WTC11 (cell line): ENCODE measurements at regions not wholly inside any gene's neighbourhood (a gene's known extent, or its start where the extent isn't known, plus 50 kb on each side); places are given as distances from the start of the nearest gene placed in this dataset.

Experiments
- ATAC-seq: fragments of 200-7000 bp; cut with Tn5 transposase; 2 replicates; pipeline ENCODE4 v1.10.0; 2021; ENCODE audit warnings: mild to moderate bottlenecking, moderate library complexity
- CTCF ChIA-PET: fragments of 300-600 bp; sonication (Branson Sonifier 250); formaldehyde crosslinking; loops from one replicate; lab custom pipeline; 2021; ENCODE audit warnings: antibody characterized with exemption; lab: Charles Lee
- POLR2A ChIA-PET: fragments of 350-600 bp; sonication (Branson Sonifier 250); formaldehyde crosslinking; loops from one replicate; lab custom pipeline; 2021; ENCODE audit warnings: antibody characterized with exemption; lab: Charles Lee
- DNase-seq: peaks from one replicate; pipeline ENCODE4 v3.0.0; 2021; ENCODE audit warnings: low spot score
- H3K27ac Mint-ChIP-seq: 2 replicates; pipeline ENCODE4 v1.8.0; 2021; ENCODE audit warnings: mixed read lengths
- H3K27me3 Mint-ChIP-seq: 2 replicates; pipeline ENCODE4 v1.8.0; 2021; ENCODE audit warnings: low read depth, mild to moderate bottlenecking, moderate library complexity, mixed read lengths
- H3K36me3 Mint-ChIP-seq: 2 replicates; pipeline ENCODE4 v1.8.0; 2021; ENCODE audit warnings: mixed read lengths
- H3K4me1 Mint-ChIP-seq: 2 replicates; pipeline ENCODE4 v1.8.0; 2022; ENCODE audit warnings: mixed read lengths
- H3K4me3 Mint-ChIP-seq: 2 replicates; pipeline ENCODE4 v1.8.0; 2021; ENCODE audit warnings: mild to moderate bottlenecking, moderate library complexity, mixed read lengths
- H3K9me3 Mint-ChIP-seq: 2 replicates; pipeline ENCODE4 v1.8.0; 2021; ENCODE audit warnings: mixed read lengths
- FOXK1 ChIP-seq: sonication (generic); formaldehyde crosslinking; IDR thresholded peaks from 2 replicates; pipeline ENCODE4 v1.8.0; 2022; ENCODE audit warnings: mild to moderate bottlenecking, moderate library complexity, missing genetic modification reagents
- JUN ChIP-seq: sonication (generic); formaldehyde crosslinking; IDR thresholded peaks from 2 replicates; pipeline ENCODE4 v1.8.0; 2023; ENCODE audit warnings: mild to moderate bottlenecking, missing genetic modification reagents
- KAT7 ChIP-seq: sonication (generic); formaldehyde crosslinking; IDR thresholded peaks from 2 replicates; pipeline ENCODE4 v1.8.1; 2023; ENCODE audit warnings: missing genetic modification reagents, mild to moderate bottlenecking, borderline replicate concordance
- MXD4 ChIP-seq: fragments of 250-450 bp; sonication (Bioruptor Pico); IDR thresholded peaks from 2 replicates; pipeline ENCODE4 v1.8.0; 2021; ENCODE audit warnings: mild to moderate bottlenecking, moderate library complexity, borderline replicate concordance
- NFATC4 ChIP-seq: fragments of 250-450 bp; sonication (Bioruptor Pico); IDR thresholded peaks from 2 replicates; pipeline ENCODE4 v1.9.0; 2021; ENCODE audit warnings: mild to moderate bottlenecking
- SMAD3 ChIP-seq: sonication (generic); formaldehyde crosslinking; IDR thresholded peaks from 2 replicates; pipeline ENCODE4 v1.8.0; 2022; ENCODE audit warnings: missing genetic modification reagents, mild to moderate bottlenecking, borderline replicate concordance
- ZNF263 ChIP-seq: sonication (generic); formaldehyde crosslinking; IDR thresholded peaks from 2 replicates; pipeline ENCODE4 v1.8.1; 2022; ENCODE audit warnings: low read depth, mild to moderate bottlenecking, moderate library complexity, missing genetic modification reagents
- ZNF671 ChIP-seq: fragments of 250-450 bp; sonication (Bioruptor Pico); IDR thresholded peaks from 2 replicates; pipeline ENCODE4 v1.8.0; 2021; ENCODE audit warnings: mild to moderate bottlenecking
- TF ChIP-seq, protein P1 (sequence below): sonication (generic); formaldehyde crosslinking; IDR thresholded peaks from 2 replicates; pipeline ENCODE4 v1.8.1; 2023; ENCODE audit warnings: mild to moderate bottlenecking, missing genetic modification reagents, borderline replicate concordance
- TF ChIP-seq, protein P2 (sequence below): sonication (generic); formaldehyde crosslinking; IDR thresholded peaks from 2 replicates; pipeline ENCODE4 v1.8.1; 2023; ENCODE audit warnings: mild to moderate bottlenecking, missing genetic modification reagents, moderate library complexity
- TF ChIP-seq, protein P3 (sequence below): fragments of 250-450 bp; sonication (Bioruptor Pico); IDR thresholded peaks from 2 replicates; pipeline ENCODE4 v1.9.0; 2021; ENCODE audit warnings: moderate library complexity, mild to moderate bottlenecking, inconsistent platforms, borderline replicate concordance
- TF ChIP-seq, protein P4 (sequence below): sonication (generic); formaldehyde crosslinking; IDR thresholded peaks from 2 replicates; pipeline ENCODE4 v1.8.0; 2023; ENCODE audit warnings: missing genetic modification reagents
- TF ChIP-seq, protein P5 (sequence below): sonication (generic); formaldehyde crosslinking; IDR thresholded peaks from 2 replicates; pipeline ENCODE4 v1.8.1; 2022; ENCODE audit warnings: missing genetic modification reagents, borderline replicate concordance
- TF ChIP-seq, protein P6 (sequence below): fragments of 250-450 bp; sonication (Bioruptor Pico); IDR thresholded peaks from 2 replicates; pipeline ENCODE4 v1.9.0; 2021; ENCODE audit warnings: mild to moderate bottlenecking, borderline replicate concordance
- TF ChIP-seq, protein P7 (sequence below): sonication (generic); formaldehyde crosslinking; IDR thresholded peaks from 2 replicates; pipeline ENCODE4 v1.8.1; 2022; ENCODE audit warnings: mild to moderate bottlenecking, moderate library complexity, missing genetic modification reagents
- TF ChIP-seq, protein P8 (sequence below): sonication (generic); formaldehyde crosslinking; conservative IDR thresholded peaks from 2 replicates; pipeline ENCODE4 v1.8.1; 2022; ENCODE audit warnings: mild to moderate bottlenecking, missing genetic modification reagents
- TF ChIP-seq, protein P9 (sequence below): fragments of 250-450 bp; sonication (Bioruptor Pico); IDR thresholded peaks from 2 replicates; pipeline ENCODE4 v2.1.2; 2022; ENCODE audit warnings: mild to moderate bottlenecking, moderate library complexity

DNA sequence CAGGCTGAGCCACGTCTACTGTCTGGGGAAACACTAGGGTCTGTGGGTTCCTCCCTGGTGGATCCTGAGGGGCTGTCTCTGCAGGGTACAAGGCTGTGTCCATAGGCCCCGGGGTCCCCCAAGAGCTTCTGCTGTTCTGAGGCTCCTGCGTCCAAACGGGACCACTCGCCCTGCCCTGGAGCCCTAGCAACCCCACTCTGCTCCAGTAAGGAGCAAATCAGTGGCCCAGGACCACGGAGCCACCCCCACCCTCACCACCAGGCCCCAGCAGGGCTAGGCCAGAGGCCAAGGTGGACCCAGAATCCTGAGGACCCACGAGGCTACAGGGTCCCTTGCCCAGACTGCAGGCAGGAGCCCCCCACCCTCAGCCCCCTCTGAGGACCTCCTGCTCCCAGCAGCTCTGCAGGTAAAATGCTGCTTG is 75.1 kb upstream of the GALNT9 start:
- H3K27me3 Mint-ChIP-seq, result peaks cover 30% of the 10 kb centered on the region
- ATAC-seq, result no peak
- H3K4me3 Mint-ChIP-seq, result no peak overlapping the region
- CTCF ChIA-PET, result interaction anchor here (1.1 to 2.3 kb wide), 3 partner anchors 9 to 155 kb away, joined by 3 to 14 read pairs (median 9); no protein-coding TSS in a partner anchor
- no peaks in the 10 kb centered on the region for H3K36me3 Mint-ChIP-seq
- TF ChIP-seq, protein P1, sequence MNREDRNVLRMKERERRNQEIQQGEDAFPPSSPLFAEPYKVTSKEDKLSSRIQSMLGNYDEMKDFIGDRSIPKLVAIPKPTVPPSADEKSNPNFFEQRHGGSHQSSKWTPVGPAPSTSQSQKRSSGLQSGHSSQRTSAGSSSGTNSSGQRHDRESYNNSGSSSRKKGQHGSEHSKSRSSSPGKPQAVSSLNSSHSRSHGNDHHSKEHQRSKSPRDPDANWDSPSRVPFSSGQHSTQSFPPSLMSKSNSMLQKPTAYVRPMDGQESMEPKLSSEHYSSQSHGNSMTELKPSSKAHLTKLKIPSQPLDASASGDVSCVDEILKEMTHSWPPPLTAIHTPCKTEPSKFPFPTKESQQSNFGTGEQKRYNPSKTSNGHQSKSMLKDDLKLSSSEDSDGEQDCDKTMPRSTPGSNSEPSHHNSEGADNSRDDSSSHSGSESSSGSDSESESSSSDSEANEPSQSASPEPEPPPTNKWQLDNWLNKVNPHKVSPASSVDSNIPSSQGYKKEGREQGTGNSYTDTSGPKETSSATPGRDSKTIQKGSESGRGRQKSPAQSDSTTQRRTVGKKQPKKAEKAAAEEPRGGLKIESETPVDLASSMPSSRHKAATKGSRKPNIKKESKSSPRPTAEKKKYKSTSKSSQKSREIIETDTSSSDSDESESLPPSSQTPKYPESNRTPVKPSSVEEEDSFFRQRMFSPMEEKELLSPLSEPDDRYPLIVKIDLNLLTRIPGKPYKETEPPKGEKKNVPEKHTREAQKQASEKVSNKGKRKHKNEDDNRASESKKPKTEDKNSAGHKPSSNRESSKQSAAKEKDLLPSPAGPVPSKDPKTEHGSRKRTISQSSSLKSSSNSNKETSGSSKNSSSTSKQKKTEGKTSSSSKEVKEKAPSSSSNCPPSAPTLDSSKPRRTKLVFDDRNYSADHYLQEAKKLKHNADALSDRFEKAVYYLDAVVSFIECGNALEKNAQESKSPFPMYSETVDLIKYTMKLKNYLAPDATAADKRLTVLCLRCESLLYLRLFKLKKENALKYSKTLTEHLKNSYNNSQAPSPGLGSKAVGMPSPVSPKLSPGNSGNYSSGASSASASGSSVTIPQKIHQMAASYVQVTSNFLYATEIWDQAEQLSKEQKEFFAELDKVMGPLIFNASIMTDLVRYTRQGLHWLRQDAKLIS (CRISPR knock-in tag), result no peak
- TF ChIP-seq, protein P2, sequence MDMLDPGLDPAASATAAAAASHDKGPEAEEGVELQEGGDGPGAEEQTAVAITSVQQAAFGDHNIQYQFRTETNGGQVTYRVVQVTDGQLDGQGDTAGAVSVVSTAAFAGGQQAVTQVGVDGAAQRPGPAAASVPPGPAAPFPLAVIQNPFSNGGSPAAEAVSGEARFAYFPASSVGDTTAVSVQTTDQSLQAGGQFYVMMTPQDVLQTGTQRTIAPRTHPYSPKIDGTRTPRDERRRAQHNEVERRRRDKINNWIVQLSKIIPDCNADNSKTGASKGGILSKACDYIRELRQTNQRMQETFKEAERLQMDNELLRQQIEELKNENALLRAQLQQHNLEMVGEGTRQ (CRISPR knock-in tag), result no peak
- TF ChIP-seq, protein P3, sequence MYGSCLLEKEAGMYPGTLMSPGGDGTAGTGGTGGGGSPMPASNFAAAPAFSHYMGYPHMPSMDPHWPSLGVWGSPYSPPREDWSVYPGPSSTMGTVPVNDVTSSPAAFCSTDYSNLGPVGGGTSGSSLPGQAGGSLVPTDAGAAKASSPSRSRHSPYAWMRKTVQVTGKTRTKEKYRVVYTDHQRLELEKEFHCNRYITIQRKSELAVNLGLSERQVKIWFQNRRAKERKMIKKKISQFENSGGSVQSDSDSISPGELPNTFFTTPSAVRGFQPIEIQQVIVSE (CRISPR knock-in tag), result no peak
- TF ChIP-seq, protein P4, sequence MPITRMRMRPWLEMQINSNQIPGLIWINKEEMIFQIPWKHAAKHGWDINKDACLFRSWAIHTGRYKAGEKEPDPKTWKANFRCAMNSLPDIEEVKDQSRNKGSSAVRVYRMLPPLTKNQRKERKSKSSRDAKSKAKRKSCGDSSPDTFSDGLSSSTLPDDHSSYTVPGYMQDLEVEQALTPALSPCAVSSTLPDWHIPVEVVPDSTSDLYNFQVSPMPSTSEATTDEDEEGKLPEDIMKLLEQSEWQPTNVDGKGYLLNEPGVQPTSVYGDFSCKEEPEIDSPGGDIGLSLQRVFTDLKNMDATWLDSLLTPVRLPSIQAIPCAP, result no peak
- TF ChIP-seq JUN (CRISPR knock-in tag) (no peak), MXD4 (CRISPR knock-in tag) (no peak), ZNF671 (CRISPR knock-in tag) (no peak), ZNF263 (CRISPR knock-in tag) (no peak), FOXK1 (CRISPR knock-in tag) (no peak), SMAD3 (CRISPR knock-in tag) (no peak), KAT7 (CRISPR knock-in tag) (no peak), NFATC4 (CRISPR knock-in tag) (no peak)
- TF ChIP-seq, protein P5, sequence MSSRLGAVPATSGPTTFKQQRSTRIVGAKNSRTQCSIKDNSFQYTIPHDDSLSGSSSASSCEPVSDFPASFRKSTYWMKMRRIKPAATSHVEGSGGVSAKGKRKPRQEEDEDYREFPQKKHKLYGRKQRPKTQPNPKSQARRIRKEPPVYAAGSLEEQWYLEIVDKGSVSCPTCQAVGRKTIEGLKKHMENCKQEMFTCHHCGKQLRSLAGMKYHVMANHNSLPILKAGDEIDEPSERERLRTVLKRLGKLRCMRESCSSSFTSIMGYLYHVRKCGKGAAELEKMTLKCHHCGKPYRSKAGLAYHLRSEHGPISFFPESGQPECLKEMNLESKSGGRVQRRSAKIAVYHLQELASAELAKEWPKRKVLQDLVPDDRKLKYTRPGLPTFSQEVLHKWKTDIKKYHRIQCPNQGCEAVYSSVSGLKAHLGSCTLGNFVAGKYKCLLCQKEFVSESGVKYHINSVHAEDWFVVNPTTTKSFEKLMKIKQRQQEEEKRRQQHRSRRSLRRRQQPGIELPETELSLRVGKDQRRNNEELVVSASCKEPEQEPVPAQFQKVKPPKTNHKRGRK, result no peak
- TF ChIP-seq, protein P6, sequence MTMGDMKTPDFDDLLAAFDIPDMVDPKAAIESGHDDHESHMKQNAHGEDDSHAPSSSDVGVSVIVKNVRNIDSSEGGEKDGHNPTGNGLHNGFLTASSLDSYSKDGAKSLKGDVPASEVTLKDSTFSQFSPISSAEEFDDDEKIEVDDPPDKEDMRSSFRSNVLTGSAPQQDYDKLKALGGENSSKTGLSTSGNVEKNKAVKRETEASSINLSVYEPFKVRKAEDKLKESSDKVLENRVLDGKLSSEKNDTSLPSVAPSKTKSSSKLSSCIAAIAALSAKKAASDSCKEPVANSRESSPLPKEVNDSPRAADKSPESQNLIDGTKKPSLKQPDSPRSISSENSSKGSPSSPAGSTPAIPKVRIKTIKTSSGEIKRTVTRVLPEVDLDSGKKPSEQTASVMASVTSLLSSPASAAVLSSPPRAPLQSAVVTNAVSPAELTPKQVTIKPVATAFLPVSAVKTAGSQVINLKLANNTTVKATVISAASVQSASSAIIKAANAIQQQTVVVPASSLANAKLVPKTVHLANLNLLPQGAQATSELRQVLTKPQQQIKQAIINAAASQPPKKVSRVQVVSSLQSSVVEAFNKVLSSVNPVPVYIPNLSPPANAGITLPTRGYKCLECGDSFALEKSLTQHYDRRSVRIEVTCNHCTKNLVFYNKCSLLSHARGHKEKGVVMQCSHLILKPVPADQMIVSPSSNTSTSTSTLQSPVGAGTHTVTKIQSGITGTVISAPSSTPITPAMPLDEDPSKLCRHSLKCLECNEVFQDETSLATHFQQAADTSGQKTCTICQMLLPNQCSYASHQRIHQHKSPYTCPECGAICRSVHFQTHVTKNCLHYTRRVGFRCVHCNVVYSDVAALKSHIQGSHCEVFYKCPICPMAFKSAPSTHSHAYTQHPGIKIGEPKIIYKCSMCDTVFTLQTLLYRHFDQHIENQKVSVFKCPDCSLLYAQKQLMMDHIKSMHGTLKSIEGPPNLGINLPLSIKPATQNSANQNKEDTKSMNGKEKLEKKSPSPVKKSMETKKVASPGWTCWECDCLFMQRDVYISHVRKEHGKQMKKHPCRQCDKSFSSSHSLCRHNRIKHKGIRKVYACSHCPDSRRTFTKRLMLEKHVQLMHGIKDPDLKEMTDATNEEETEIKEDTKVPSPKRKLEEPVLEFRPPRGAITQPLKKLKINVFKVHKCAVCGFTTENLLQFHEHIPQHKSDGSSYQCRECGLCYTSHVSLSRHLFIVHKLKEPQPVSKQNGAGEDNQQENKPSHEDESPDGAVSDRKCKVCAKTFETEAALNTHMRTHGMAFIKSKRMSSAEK (CRISPR knock-in tag), result no peak
- TF ChIP-seq, protein P7, sequence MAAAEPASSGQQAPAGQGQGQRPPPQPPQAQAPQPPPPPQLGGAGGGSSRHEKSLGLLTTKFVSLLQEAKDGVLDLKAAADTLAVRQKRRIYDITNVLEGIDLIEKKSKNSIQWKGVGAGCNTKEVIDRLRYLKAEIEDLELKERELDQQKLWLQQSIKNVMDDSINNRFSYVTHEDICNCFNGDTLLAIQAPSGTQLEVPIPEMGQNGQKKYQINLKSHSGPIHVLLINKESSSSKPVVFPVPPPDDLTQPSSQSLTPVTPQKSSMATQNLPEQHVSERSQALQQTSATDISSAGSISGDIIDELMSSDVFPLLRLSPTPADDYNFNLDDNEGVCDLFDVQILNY (CRISPR knock-in tag), result no peak
- TF ChIP-seq, protein P8, sequence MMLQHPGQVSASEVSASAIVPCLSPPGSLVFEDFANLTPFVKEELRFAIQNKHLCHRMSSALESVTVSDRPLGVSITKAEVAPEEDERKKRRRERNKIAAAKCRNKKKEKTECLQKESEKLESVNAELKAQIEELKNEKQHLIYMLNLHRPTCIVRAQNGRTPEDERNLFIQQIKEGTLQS (CRISPR knock-in tag), result no peak
- TF ChIP-seq, protein P9, sequence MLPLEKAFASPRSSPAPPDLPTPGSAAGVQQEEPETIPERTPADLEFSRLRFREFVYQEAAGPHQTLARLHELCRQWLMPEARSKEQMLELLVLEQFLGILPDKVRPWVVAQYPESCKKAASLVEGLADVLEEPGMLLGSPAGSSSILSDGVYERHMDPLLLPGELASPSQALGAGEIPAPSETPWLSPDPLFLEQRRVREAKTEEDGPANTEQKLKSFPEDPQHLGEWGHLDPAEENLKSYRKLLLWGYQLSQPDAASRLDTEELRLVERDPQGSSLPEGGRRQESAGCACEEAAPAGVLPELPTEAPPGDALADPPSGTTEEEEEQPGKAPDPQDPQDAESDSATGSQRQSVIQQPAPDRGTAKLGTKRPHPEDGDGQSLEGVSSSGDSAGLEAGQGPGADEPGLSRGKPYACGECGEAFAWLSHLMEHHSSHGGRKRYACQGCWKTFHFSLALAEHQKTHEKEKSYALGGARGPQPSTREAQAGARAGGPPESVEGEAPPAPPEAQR (CRISPR knock-in tag), result no peak
- H3K9me3 Mint-ChIP-seq, result no peaks in the 10 kb centered on the region
- POLR2A ChIA-PET, result no interaction called here
- DNase-seq, result no peak
- no peak overlapping the region for H3K27ac Mint-ChIP-seq
- H3K4me1 Mint-ChIP-seq, result no peaks in the 10 kb centered on the region
